Endothelial cell of umbilical vein (primary cell): ENCODE measurements at regions not wholly inside any gene's neighbourhood (a gene's known extent, or its start where the extent isn't known, plus 50 kb on each side); places are given as distances from the start of the nearest gene placed in this dataset.

ENCODE experiments used
- BruUV-seq: library from RNA; stranded (reverse); fragments of 400-500 nt; replicated peaks from 2 replicates; lab custom pipeline; 2021; lab: Mats Ljungman, UMichigan
- CTCF ChIA-PET: fragments of 300-600, 350-600 bp; sonication (Branson Sonifier 250); formaldehyde crosslinking; loops from one replicate; lab custom pipeline; 2021; ENCODE audit warnings: antibody characterized with exemption, inconsistent platforms; lab: Charles Lee
- POLR2A ChIA-PET: fragments of 300-600, 350-600 bp; sonication (Branson Sonifier 250); formaldehyde crosslinking; loops from one replicate; lab custom pipeline; 2021; ENCODE audit warnings: antibody characterized with exemption, inconsistent platforms; lab: Charles Lee
- DNase-seq: peaks from one replicate; pipeline ENCODE4 v3.0.0-alpha.2; 2011; ENCODE audit warnings: low read depth, low spot score
- FAIRE-seq: peaks from 2 replicates; lab custom pipeline; 2011; peaks lifted over from hg19 to GRCh38; lab: Jason Lieb, UNC
- H2AFZ ChIP-seq: 2 replicates; pipeline ENCODE4 v1.6.0; 2012; ENCODE audit warnings: low read depth, low read length, control low read depth, inconsistent platforms
- H3K27ac ChIP-seq: 2 replicates; pipeline ENCODE4 v1.5.1; 2011; ENCODE audit warnings: low read depth, mild to moderate bottlenecking, control low read depth, low read length, moderate library complexity; ENCODE audit not compliant: insufficient read depth
- H3K27me3 ChIP-seq, 2 experiments: 2 replicates each; pipeline versions ENCODE4 v1.6.0 to v1.6.1; 2011; ENCODE audit warnings: low read length in 2 of 2, mixed read lengths in 1 of 2; ENCODE audit not compliant: control insufficient read depth in 2 of 2, insufficient read depth in 2 of 2
- H3K36me3 ChIP-seq, 2 experiments: 2 replicates in 1 of 2; 3 replicates in 1 of 2; pipeline ENCODE4 v1.5.1; 2011; ENCODE audit warnings: low read length in 2 of 2, mild to moderate bottlenecking in 1 of 2, moderate library complexity in 1 of 2; ENCODE audit not compliant: control insufficient read depth in 2 of 2, insufficient read depth in 2 of 2; ENCODE audit errors: extremely low read depth in 1 of 2
- H3K4me1 ChIP-seq: 3 replicates; pipeline ENCODE4 v1.5.1; 2011; ENCODE audit warnings: mild to moderate bottlenecking, low read length; ENCODE audit not compliant: control insufficient read depth, insufficient read depth; ENCODE audit errors: extremely low read depth
- H3K4me2 ChIP-seq: 2 replicates; pipeline ENCODE4 v1.6.1; 2011; ENCODE audit warnings: low read length, control low read depth, mixed read lengths; ENCODE audit not compliant: insufficient read depth
- H3K4me3 ChIP-seq, 3 experiments: fragments of 200-600 bp in 1 of 3; sonication (generic), shearing (Covaris generic) in 1 of 3; replicated peaks in 1 of 3; 2 replicates each; pipeline ENCODE4 v1.5.1; 2011 to 2016; ENCODE audit warnings: control low read depth in 3 of 3, low read length in 3 of 3, mild to moderate bottlenecking in 2 of 3, inconsistent platforms in 1 of 3, low read depth in 1 of 3, moderate library complexity in 1 of 3; ENCODE audit not compliant: insufficient read depth in 1 of 3
- H3K79me2 ChIP-seq: 2 replicates; pipeline ENCODE4 v1.6.0; 2012; ENCODE audit warnings: low read length, inconsistent platforms; ENCODE audit not compliant: control insufficient read depth, insufficient read depth
- H3K9ac ChIP-seq: replicated peaks from 2 replicates; pipeline ENCODE3; 2011; ENCODE audit warnings: low read length, control low read depth; ENCODE audit not compliant: insufficient read depth; ENCODE audit errors: extremely low read depth
- H3K9me1 ChIP-seq: replicated peaks from 3 replicates; pipeline ENCODE4 v1.6.0; 2011; ENCODE audit warnings: mild to moderate bottlenecking, low read length; ENCODE audit not compliant: control insufficient read depth, insufficient read depth; ENCODE audit errors: extremely low read depth
- H3K9me3 ChIP-seq: replicated peaks from 2 replicates; pipeline ENCODE4 v1.5.1; 2012; ENCODE audit warnings: low read length, inconsistent platforms; ENCODE audit not compliant: control insufficient read depth, insufficient read depth
- H4K20me1 ChIP-seq: replicated peaks from 2 replicates; pipeline ENCODE3; 2011; ENCODE audit warnings: mild to moderate bottlenecking, low read length; ENCODE audit not compliant: control insufficient read depth, insufficient read depth; ENCODE audit errors: extremely low read depth
- CTCF ChIP-seq, 2 donors: IDR thresholded peaks; 1 replicate in 1 of 2; 2 replicates in 1 of 2; pipeline ENCODE4 v1.5.1; 2011; ENCODE audit warnings: low read length in 2 of 2, mild to moderate bottlenecking in 2 of 2, moderate library complexity in 2 of 2, control low read depth in 1 of 2, inconsistent platforms in 1 of 2, low read depth in 1 of 2; ENCODE audit not compliant: insufficient read depth in 1 of 2; ENCODE audit errors: extremely low read depth in 1 of 2
- EZH2 ChIP-seq: IDR thresholded peaks from 2 replicates; pipeline ENCODE4 v1.6.1; 2012; ENCODE audit warnings: borderline replicate concordance, low read depth, mild to moderate bottlenecking, moderate library complexity, low read length, inconsistent platforms; ENCODE audit not compliant: severe bottlenecking
- FOS ChIP-seq: IDR thresholded peaks from 2 replicates; pipeline ENCODE4 v1.6.1; 2011; ENCODE audit warnings: mild to moderate bottlenecking, low read length, moderate library complexity, borderline replicate concordance; ENCODE audit not compliant: insufficient read depth
- GATA2 ChIP-seq: IDR thresholded peaks from 2 replicates; pipeline ENCODE4 v1.7.0; 2011; ENCODE audit warnings: low read depth, mild to moderate bottlenecking, moderate library complexity, mixed read lengths, low read length; ENCODE audit not compliant: insufficient read length, insufficient read depth
- JUN ChIP-seq: IDR thresholded peaks from 2 replicates; pipeline ENCODE4 v1.6.1; 2011; ENCODE audit warnings: borderline replicate concordance, low read depth; ENCODE audit not compliant: insufficient read length, insufficient read depth
- MAX ChIP-seq: IDR thresholded peaks from 2 replicates; pipeline ENCODE4 v1.6.1; 2011; ENCODE audit not compliant: insufficient read depth, insufficient read length
- MYC ChIP-seq: IDR thresholded peaks from one replicate; pipeline ENCODE4 v1.6.1; 2011; ENCODE audit warnings: mild to moderate bottlenecking, low read depth, low read length
- POLR2A ChIP-seq: IDR thresholded peaks from 2 replicates; pipeline ENCODE4 v1.6.1; 2012; ENCODE audit warnings: low read depth, mild to moderate bottlenecking, control low read depth, low read length
- POLR2AphosphoS5 ChIP-seq: IDR thresholded peaks from 2 replicates; pipeline ENCODE4 v1.6.1; 2012; ENCODE audit warnings: low read depth, mild to moderate bottlenecking, control low read depth, low read length, moderate library complexity; ENCODE audit not compliant: insufficient read depth
- dilution Hi-C: fragments of 300-500 bp; cut with MboI; formaldehyde crosslinking; loops from one replicate; pipeline ENCODE4 v1.15.0; 2019; ENCODE audit warnings: low sequenced_read_pairs; ENCODE audit not compliant: extremely low pct_ligation_motif_present
- intact Hi-C: fragments of 100-400 bp; cut with micrococcal nuclease; formaldehyde crosslinking; loops from one replicate; pipeline ENCODE4 v1.10.0; 2022

GRCh38 chr3:148551767-148552260, 145.9 kb upstream of the AGTR1 start:
- CTCF ChIA-PET = no interaction called here
- Histone ChIP-seq H3K4me3 (no peak overlapping the region), H3K9me1 (no peaks in the 10 kb centered on the region), H3K4me1 (no peaks in the 10 kb centered on the region), H3K9ac (no peak overlapping the region), H3K27ac (no peak overlapping the region), H4K20me1 (no peaks in the 10 kb centered on the region), H3K79me2 (no peaks in the 10 kb centered on the region), H3K27me3 (no peaks in the 10 kb centered on the region), H3K9me3 (no peaks in the 10 kb centered on the region), H3K36me3 (no peaks in the 10 kb centered on the region), H2AFZ (no peak overlapping the region), H3K4me2 (no peak overlapping the region)
- TF ChIP-seq FOS (no peak), POLR2AphosphoS5 (no peak), MYC (no peak), CTCF (IDR thresholded peaks at IDR 0.05; ENCODE audit: extremely low read depth in 1 of 2, insufficient read depth in 1 of 2, low read depth in 1 of 2, low read length in 2 of 2) (no peak), JUN (no peak), EZH2 (no peak), GATA2 (no peak), MAX (no peak), POLR2A (no peak)
- DNase-seq (no peak), FAIRE-seq (no peak)
- dilution Hi-C loops (no loop called here), intact Hi-C loops (no loop called here)
- BruUV-seq = no TSS peak
- POLR2A ChIA-PET = no interaction called here
